ENCODE measurements at regions not wholly inside any gene's neighbourhood (a gene's known extent, or its start where the extent isn't known, plus 50 kb on each side); places are given as distances from the start of the nearest gene placed in this dataset.

GRCh38 chr1:185398599-185398998, 81.6 kb upstream of the IVNS1ABP start (continued):
- no peak for TF ChIP-seq ZNF850 (CRISPR knock-in tag; conservative IDR thresholded peaks at IDR 0.05)
- no peak for TF ChIP-seq BRCA1 (CRISPR knock-in tag; IDR thresholded peaks at IDR 0.05)
- TF ChIP-seq ZNF232 (CRISPR knock-in tag; IDR thresholded peaks at IDR 0.05; ENCODE audit: borderline replicate concordance) = no peak
- no peak for TF ChIP-seq TMF1 (CRISPR knock-in tag; IDR thresholded peaks at IDR 0.05; ENCODE audit: low read depth)
- no peak for TF ChIP-seq ELK4 (CRISPR knock-in tag; IDR thresholded peaks at IDR 0.05; ENCODE audit: borderline replicate concordance)
- no peak for TF ChIP-seq ZHX2 (IDR thresholded peaks at IDR 0.05; ENCODE audit: low read depth)
- TF ChIP-seq ZHX2 (CRISPR knock-in tag; IDR thresholded peaks at IDR 0.05; ENCODE audit: borderline replicate concordance) = no peak
- no peak for TF ChIP-seq TOPORS (CRISPR knock-in tag; IDR thresholded peaks at IDR 0.05)
- TF ChIP-seq ZNF564 (CRISPR knock-in tag; IDR thresholded peaks at IDR 0.05) = no peak
